NAMALWA (cell line): ENCODE measurements at regions not wholly inside any gene's neighbourhood (a gene's known extent, or its start where the extent isn't known, plus 50 kb on each side); places are given as distances from the start of the nearest gene placed in this dataset.
"Not testable (repeated sequence)": the region's sequence is repeated elsewhere in the genome, so short reads cannot be mapped to it uniquely, and the experiment has no call there.

Experiments
- DNase-seq: peaks from one replicate; pipeline ENCODE4 v3.0.0-alpha.2; 2015; ENCODE audit warnings: low spot score

DNA sequence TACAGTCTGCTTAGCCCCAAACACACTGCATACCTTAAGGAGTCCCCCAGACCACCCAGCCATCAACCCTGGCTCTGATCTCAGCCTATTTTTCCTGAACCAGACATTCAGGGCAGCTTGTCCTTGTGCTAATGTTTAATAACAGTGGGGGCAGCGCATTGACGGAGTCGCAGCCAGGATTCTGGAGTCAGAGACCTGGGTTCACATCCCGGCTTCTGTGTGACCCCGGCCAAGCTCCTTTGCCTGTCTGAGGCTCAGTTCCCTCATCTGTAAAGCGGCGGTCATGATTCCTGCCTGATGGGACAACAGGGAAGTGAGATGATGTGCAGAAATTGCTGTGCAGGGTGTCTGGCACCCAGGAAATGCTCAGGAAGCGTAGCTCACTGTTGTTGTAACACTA lies 63.1 kb downstream of the MATN1 start:
- no peak for DNase-seq

DNA sequence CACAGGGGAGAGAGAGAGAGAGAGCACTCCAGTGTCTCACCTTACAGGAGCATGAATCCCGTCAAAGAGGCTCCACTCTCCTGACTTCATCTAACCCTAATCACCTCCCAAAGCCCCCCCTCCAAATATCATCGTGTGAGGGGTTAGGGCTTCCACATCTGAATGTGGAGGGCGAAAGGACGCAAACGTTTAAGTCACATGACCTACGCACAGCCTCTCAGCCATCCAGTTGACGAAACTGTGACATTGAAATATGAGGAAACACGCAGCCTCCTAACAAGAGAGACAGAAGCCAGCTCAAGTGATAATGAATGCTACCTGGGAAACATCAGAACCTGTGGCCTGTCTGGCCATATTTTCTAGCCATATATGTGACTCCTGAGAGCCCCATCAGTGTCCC lies 63.7 kb downstream of the MATN1 start:
- DNase-seq, result no peak

DNA sequence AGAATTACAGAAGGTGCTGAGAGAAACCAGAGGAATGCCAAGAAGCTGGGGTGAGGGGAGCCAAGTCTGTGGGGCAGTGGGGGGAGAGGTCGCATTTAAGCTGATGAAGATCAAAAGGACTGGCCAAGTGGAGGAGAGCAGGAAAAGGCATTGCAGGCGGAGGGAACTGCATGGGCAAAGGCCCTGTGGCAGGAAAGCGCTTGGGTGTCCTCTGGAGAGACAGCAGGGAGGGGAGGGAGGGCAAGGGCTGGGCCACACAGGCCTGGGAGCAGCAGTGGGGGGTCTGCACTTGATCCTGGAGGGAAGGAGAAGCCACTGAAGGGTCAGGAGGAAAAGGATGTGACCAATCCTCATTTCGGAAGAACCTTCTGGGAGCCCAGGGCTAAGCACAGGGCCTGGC lies 65.0 kb downstream of the MATN1 start:
- not testable (repeated sequence) for DNase-seq

DNA sequence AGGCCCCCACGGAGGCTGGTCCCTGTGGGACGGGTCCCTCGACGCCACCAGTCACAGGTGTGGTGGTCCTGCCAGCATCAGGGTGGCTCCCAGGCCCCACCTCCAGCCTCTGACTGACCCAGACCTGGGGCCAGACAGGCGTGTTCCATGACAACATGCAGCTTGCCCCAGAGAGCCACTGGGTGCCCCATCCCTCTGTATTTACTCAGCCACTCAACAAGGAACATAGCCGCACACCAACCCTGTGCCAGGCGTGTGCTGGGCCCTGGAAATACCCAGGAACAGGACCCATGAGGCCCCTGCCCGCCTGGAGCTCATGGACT lies 65.4 kb downstream of the MATN1 start:
- no peak for DNase-seq

DNA sequence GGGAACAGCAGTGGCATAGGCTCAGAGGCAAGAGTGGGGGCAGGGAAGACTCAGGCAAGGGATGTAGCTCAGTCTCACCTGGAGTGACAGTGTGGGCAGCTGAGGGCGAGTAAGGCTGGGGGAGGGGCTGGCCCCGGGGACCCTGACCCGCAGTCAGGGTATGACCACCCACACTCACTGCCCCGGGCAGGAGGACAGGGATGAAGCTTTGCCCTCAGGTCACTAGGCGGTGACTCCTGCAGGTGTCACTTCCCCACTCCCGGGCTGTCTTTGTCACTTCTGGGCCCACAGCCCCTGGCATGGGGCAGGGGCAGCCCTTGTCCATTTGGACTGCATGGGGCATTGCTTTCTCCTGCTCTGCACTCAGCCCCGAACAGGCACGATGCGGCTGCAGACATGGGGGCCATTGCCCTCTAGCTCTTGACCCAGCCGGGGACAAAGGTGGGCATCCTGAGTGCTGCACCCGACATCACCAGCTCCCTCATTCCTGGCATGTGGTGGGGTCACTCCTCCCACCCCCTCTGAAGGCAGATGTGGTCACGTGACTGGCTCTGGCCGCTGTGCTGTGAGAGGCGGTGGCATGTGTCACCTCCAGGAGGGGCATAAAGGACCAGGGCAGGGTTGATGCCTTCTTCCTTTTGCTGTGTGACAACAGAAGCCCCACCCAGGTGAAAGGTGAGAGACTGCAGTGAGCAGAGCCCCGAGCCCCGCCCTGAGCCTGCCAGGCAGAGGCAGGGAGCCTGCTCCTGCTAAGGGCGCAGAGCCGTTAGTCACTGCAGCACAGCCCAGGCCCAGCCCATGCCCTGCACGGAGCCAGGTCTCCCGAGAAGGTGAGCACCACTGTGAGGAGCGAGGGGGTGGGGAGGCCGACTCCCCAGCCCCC lies 66.0 kb downstream of the MATN1 start:
- DNase-seq, result no peak

DNA sequence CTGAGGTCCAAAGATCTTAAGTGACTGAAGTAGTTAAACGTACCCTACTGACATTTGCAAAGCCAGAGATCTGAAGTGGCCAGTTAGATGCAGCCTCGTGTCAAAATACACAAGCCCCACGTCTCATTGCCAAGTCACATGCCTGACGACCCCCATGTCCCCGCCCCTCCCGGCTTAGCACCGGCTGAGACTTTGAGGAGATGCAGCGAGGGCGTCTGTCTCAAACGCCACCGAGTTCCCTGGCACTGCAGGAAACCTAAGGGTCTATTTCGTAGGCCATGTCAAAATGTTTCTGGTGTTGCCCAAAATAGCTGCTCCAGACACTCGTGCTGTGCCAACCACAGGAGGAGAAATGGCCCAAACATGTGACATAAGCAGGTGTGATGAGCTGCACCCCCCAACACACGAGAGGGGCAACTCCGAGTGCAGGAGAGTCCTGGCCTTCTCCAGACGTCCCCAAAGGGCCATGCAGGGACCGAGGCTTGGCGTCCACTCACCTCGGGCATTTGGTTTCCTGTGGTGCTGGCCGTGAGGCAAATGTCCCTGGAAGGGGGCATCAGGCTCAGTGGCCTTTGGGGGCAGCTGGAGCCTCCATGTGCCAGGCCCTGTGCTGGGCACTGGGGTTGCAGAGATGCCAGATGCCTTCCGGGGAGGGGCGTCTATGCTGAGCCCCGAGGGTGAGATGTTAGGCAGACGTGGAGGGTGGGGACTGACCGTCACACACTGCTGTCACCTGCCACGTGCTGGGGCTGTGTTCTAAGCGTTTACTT lies 67.0 kb downstream of the MATN1 start:
- no peak for DNase-seq

DNA sequence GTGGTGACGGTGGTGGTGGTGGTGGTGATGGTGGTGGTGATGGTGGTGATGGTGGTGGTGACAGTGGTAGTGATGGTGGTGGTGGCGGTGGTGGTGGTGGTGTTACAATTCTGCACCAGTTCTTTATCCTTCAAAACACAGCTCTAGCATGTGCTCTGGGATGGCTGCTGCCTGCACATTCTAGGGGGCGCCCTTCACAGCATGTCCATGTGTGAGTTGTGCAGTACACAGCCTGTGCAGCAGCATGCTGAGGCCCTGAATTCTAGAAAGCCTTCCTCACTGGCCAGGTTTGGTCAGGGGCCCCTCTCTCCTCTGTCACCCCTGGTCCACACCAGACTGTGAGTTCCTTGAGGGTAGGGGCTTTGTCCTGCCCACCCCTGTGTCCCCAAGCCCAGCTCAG lies 67.7 kb downstream of the MATN1 start:
- no peak for DNase-seq

DNA sequence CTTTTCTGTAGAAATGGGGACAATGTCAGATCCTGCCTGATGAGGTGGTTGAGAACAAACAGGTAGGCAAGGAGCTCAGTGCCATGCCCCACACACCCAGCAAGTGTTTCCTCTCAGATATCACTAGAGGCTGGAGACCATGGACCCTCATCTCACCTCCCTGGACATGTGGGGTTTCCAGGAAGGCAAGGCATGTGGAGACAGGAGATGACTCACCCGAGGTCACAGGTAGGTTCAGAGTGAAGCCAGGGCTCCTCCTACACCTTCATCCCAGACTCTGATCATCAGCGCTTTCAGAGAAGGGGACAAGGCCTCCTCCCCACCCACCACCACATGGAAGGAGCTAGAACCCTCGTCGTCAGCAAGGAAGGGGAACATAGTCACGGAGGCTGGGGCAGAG lies 69.2 kb downstream of the MATN1 start:
- no peak for DNase-seq

DNA sequence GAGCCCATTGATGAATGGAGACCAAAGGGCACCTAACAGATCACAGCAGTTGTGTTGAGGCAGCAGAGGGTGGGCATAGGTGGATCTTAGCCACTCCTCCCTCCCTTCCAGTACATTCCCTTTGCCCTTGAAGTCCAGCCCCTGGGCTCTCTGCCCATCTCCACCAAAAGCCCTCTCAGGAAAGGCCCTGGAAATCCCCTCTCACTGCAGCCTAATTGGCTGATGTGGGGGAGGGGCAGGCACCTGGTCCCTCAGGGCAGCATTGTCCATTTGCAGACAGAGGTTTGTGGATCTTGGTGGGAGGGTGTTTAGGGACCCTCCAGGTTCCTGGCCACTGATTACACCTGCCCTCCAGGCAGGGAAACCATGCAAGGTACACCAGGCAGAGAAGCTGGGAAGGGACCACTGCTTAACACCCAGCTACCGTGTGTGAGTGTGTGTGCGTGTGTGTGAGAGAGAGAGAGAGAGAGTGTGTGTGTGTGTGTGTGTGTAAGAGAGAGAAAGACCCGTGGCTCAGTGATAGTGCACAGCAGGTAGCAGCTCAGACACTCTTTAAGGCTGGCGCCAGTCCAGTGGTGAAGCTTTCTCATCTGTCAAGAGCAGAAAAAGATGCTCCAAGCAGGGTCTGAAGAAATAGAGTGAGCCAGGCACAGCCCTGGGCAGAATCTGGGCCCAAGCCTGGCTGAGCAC lies 71.1 kb downstream of the MATN1 start:
- DNase-seq, result no peak

DNA sequence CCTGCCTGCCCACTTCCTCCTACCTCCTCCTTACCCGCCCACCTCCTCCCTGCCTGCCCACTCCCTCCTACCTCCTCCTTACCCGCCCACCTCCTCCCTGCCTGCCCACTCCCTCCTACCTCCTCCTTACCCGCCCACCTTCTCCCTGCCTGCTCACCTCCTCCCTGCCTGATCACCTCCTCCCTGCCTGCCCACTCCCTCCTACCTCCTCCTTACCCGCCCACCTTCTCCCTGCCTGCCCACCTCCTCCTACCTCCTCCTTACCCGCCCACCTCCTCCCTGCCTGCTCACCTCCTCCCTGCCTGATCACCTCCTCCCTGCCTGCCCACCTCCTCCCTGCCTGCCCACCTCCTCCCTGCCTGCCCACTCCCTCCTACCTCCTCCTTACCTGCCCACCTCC lies 72.0 kb downstream of the MATN1 start:
- not testable (repeated sequence) for DNase-seq

DNA sequence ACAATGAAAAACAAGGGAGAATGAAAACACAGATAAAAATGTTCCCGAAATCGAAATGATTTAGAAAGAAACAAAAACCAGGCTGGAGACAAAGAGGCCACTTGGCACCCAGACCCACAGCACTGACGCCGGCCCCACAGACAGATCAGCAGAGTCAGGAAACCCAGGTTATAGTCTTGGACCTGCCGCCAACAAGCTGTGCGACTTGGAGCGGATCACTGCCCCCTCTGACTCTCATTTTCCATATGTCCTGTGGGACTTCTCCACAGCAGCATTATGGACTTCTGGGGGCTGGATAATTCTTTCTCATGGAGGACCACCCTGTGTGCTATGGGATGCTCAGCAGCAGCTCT lies 72.4 kb downstream of the MATN1 start:
- no peak for DNase-seq

DNA sequence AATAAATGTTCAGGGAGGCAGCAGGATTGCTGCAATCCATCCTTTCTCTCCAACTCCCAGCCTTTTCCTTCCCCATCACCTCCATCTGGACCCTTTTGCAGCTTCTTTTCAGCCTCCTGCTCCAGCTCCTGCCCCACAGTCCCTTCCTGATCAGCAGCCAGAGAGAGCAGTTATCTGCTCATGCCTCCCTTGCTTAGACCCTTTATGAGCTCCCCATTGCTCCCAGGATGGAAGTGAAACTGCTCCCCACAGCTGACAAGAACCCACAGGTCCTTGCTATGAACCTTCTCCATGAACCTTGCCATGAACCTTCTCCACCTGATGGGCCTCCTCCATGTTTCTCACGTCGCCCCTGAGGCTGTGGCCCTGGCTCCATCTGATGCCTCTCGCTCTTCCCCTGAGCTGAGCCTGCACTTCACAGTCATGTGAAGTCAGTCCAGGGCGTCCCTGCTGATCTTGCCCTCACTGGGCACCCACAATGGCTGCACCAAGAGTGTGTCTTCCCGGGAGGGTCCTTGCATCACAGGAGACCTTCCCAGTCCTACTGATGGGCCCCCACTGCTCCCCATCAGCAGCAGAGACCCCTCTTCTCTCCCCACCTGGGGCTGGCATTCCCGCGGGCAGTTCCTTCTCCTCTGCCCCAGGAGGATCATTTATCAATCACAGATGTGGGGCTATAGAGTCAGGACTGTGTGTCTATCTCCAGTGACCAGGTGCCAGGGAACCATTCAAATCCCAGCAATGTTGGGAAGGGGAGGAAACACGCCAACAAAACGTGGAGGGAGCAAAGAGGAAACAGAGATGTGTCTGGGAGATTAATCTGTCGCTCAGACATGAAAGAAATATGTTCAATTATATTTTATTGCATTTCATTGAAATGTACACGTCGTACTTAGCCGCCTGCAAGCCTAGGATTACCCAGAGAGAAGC lies 73.1 kb downstream of the MATN1 start:
- DNase-seq, result no peak

DNA sequence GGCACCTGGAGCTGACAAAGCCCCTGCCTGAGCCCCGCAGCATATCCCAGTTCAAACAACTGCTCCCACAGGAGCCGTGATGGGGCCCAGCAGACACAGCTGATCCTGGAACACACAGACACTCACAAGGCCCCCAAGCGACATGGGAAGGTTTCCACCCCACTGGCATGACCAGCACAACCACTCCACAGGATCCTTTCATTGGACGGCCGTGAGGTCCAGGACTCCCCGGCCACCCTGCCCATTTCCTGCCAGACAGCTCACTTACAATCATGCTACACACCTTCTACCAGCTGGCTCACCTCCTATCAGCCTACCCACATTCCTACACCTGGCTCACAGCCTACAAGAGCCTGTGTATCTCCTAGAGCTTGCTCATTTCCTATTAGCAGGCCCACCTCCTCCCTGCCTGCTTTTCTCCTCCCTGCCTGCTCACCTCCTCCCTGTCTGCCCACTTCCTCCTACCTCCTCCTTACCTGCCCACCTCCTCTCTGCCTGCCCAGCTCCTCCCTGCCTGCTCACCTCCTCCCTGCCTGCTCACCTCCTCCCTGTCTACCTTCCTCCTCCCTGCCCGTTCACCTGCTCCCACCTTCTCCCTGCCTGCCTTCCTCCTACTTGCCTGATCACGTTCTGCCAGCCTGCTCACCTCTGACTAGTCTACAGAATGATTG lies 73.9 kb downstream of the MATN1 start:
- no peak for DNase-seq

DNA sequence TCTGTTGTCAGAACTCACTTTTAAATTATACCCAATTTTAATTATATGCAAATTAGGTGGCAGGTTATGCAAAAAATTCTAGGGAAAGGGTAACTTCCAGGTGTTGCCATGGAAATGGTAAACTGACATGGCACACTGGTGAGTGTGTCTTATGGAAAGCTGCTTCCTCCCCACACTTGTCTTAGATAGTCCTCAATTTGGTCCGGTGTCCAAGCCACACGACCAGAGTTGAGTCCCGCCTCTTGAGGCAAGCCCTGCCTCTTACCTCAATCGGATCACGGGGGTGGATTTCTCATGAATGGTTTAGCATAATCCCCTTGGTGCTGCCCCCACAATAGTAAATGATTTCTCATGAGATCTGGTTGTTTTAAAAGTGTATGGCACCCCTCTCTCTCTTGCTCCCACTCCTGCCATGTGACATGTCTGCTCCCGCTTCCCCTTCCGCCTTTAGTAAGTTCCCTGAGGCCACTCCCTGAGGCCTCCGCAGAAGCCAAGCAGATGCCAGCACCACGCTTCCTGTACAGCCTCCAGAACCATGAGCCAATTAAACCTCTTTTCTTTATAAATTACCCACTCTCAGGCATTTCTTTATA lies 74.9 kb downstream of the MATN1 start:
- no peak for DNase-seq

DNA sequence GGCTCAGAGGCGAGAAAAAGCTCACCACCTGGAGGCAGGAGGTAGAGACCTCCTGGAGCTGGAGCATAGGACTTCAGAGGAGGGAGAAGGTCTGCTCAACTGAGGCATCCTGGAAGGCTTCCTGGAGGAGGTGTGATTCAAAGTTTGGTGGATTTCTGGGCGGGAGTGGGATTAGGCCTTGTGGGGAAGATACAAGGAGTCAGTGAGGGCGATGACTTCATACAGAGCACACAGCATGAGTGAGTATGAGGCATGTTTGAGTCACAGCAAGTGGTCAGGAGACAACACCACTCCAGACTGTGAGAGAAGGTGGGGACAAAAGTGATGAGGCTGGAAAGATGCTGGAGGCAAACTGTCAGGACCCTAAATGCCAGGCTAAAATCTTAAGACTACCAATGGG lies 77.6 kb downstream of the MATN1 start:
- no peak for DNase-seq

DNA sequence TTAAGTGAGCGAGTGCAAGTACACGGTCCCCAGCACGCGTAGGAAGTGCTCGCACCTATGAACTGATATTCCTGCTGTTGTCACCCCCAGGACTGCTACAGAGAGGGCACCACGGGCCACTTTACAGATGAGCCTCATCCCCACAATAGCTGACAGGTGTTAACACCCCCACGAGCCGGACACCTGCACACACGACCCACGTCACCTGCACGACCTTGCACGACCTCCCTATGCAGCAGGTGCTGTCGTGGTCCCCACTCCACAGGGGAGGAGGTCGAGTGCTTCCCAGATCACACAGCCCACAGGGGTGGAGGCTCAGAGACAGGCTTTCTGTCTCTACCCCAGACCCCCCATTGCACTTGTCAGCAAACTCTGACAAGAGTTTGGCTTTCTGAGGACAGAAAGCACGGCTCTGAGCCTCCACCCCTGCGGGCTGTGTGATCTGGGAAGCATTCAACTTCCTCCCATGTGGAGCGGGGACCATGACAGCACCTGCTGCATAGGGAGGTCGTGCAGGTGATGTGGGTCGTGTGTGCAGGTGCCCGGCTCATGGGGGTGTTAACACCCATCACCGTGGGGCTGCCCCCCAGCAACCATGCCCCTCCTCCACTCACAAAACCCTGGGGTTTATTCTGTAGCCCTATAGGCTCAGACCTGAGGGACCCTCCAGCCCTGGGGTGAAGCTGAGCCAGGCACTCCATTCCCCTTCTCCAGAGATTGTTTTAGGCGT lies 80.8 kb downstream of the MATN1 start:
- DNase-seq, result no peak

DNA sequence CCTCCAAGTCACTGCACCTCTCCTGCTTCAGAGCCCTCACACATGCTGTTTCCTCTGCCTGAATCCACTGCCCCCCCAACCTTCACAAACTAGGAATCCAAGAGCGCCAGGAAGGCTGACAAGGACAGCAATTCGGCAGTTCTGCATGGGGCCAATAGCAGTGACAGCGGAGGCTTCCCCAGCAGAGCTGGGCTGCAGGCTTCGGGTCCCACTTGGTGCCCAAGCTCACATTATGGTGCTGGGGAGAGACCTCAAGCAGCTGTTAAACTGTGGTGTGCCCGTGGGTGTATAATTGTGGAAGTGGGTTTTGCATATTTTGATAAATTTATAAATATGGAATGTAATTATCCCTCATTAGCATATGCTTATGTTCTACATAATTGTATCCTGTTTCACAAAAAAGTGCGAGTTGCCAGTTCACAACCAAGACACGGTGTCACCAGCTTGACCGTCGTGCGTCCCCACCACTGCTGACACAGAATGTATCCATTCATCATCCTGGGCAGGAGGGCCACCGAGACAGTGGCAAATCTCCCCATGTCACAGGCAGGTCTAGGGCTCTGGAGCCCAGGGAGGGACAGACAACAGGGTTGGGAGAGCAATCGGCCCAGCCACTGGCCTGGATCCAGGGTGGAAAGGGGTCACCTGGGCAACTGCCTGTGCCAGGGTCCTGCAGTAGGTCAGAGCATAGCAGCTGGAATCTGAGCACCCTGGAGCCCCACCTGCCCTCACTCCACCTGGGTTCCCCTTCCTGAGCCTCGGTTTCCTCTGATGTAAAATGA lies 81.6 kb downstream of the MATN1 start:
- DNase-seq, result no peak

DNA sequence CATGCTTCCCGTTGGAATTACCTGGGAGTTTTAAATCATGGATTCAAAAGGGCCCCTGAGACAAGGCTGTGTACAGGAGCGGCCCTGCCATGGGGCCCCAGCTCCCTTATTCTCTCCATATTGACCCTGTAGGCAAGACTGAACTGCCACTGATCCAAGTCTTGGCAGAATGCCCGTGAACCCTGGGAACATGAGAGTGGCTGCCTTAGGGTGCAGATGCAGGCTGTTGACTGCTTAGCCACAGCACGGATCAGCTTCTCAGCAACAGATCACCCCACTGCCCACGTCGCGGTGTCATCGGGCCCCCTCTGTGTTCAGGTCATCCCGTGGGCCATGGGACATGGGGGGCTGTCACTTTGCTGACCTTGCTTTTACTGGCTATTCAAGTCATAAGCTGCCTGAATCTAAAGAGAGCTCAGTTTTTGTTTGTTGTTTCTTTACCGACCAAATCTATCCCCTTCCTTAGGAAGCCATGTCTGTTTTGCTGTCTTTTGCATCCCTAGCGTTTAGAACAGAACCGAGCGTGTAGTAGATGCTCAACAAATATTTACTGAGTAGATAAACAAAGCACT lies 83.4 kb downstream of the MATN1 start:
- no peak for DNase-seq

DNA sequence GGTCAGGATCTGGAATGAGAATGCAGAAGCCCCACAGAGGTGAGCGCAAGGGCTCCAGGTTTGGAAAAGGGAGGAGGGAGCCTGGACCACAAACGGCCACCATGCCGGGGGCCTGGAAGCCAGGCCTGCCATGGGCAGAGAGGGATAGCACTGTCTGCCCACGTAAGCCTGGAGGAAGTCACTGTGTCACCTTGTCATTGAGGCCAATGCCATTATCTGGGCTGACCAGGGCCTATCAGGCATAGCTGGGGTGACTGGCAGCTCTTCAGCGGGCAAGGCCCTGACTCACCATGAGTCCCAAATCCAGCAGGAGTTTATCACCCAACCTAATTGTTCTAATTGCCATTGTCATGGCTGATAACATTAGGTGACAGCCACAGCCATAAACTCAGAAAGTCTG lies 84.6 kb downstream of the MATN1 start:
- DNase-seq, result no peak
